H9 (cell line): ENCODE measurements at regions not wholly inside any gene's neighbourhood (a gene's known extent, or its start where the extent isn't known, plus 50 kb on each side); places are given as distances from the start of the nearest gene placed in this dataset.

ENCODE experiments used
- DNase-seq: peaks from one replicate; pipeline ENCODE4 v3.0.0-alpha.2; 2017
- H2AFZ ChIP-seq: one replicate; pipeline ENCODE4 v1.6.1; 2013; ENCODE audit warnings: mild to moderate bottlenecking, low read length, control low read depth, moderate library complexity
- H2AK5ac ChIP-seq: 2 replicates; pipeline ENCODE4 v1.6.1; 2013; ENCODE audit warnings: low read length, control low read depth, mixed read lengths; ENCODE audit not compliant: insufficient read length
- H2BK120ac ChIP-seq: one replicate; pipeline ENCODE4 v1.6.1; 2013; ENCODE audit warnings: low read depth, mild to moderate bottlenecking, low read length, control low read depth, inconsistent platforms; ENCODE audit not compliant: poor library complexity, severe bottlenecking
- H2BK12ac ChIP-seq: 2 replicates; pipeline ENCODE4 v1.6.1; 2013; ENCODE audit warnings: low read length, control low read depth, mixed read lengths, low read depth; ENCODE audit not compliant: insufficient read length
- H2BK15ac ChIP-seq: 2 replicates; pipeline ENCODE4 v1.6.1; 2013; ENCODE audit warnings: low read depth, low read length, control low read depth
- H2BK20ac ChIP-seq: one replicate; pipeline ENCODE4 v1.6.1; 2013; ENCODE audit warnings: low read depth, mild to moderate bottlenecking, low read length, control low read depth, inconsistent platforms; ENCODE audit not compliant: poor library complexity, severe bottlenecking
- H2BK5ac ChIP-seq: 2 replicates; pipeline ENCODE4 v1.6.1; 2013; ENCODE audit warnings: low read length, control low read depth, mixed read lengths; ENCODE audit not compliant: insufficient read length
- H3K14ac ChIP-seq: 2 replicates; pipeline ENCODE4 v1.6.1; 2013; ENCODE audit warnings: low read length, control low read depth; ENCODE audit not compliant: insufficient read depth
- H3K18ac ChIP-seq: 2 replicates; pipeline ENCODE4 v1.6.1; 2013; ENCODE audit warnings: low read depth, mild to moderate bottlenecking, mixed read lengths, low read length, control low read depth; ENCODE audit not compliant: insufficient read length
- H3K23ac ChIP-seq: 2 replicates; pipeline ENCODE4 v1.6.1; 2013; ENCODE audit warnings: low read length, control low read depth, mixed read lengths, low read depth; ENCODE audit not compliant: insufficient read length
- H3K23me2 ChIP-seq: 2 replicates; pipeline ENCODE4 v1.6.1; 2013; ENCODE audit warnings: low read depth, mild to moderate bottlenecking, mixed read lengths, low read length, control low read depth; ENCODE audit not compliant: insufficient read length, poor library complexity, severe bottlenecking
- H3K27ac ChIP-seq: 2 replicates; pipeline ENCODE4 v1.5.1; 2013; ENCODE audit warnings: low read length, control low read depth, mixed read lengths, low read depth; ENCODE audit not compliant: insufficient read length
- H3K27me3 ChIP-seq: 2 replicates; pipeline ENCODE4 v1.6.1; 2013; ENCODE audit warnings: low read length, control low read depth, inconsistent platforms; ENCODE audit not compliant: insufficient read depth
- H3K4ac ChIP-seq: 2 replicates; pipeline ENCODE4 v1.6.1; 2013; ENCODE audit warnings: low read depth, mild to moderate bottlenecking, control low read depth, inconsistent platforms, low read length, moderate library complexity
- H3K4me1 ChIP-seq: 2 replicates; pipeline ENCODE4 v1.6.1; 2013; ENCODE audit warnings: low read length, control low read depth, inconsistent platforms; ENCODE audit not compliant: insufficient read depth
- H3K4me2 ChIP-seq: 2 replicates; pipeline ENCODE4 v1.6.1; 2013; ENCODE audit warnings: low read length, control low read depth, mixed read lengths; ENCODE audit not compliant: insufficient read length, insufficient read depth
- H3K56ac ChIP-seq: 2 replicates; pipeline ENCODE4 v1.6.1; 2013; ENCODE audit warnings: low read depth, mild to moderate bottlenecking, mixed read lengths, low read length, control low read depth; ENCODE audit not compliant: insufficient read length
- H3K79me1 ChIP-seq: 2 replicates; pipeline ENCODE4 v1.6.1; 2013; ENCODE audit warnings: low read depth, mild to moderate bottlenecking, moderate library complexity, low read length, control low read depth, inconsistent platforms; ENCODE audit not compliant: insufficient read depth, poor library complexity, severe bottlenecking
- H3K79me2 ChIP-seq: 2 replicates; pipeline ENCODE4 v1.6.1; 2013; ENCODE audit warnings: low read length, control low read depth, inconsistent platforms; ENCODE audit not compliant: insufficient read depth
- H3K9ac ChIP-seq: 2 replicates; pipeline ENCODE4 v1.6.1; 2013; ENCODE audit warnings: low read length, control low read depth, mixed read lengths; ENCODE audit not compliant: insufficient read length; ENCODE audit errors: extremely low read depth
- H3K9me3 ChIP-seq: one replicate; pipeline ENCODE4 v1.6.1; 2013; ENCODE audit warnings: low read depth, low read length, inconsistent platforms; ENCODE audit not compliant: control insufficient read depth
- H3T11ph ChIP-seq: one replicate; pipeline ENCODE4 v1.6.1; 2013; ENCODE audit warnings: mild to moderate bottlenecking, low read length, control low read depth, inconsistent platforms
- H4K20me1 ChIP-seq: one replicate; pipeline ENCODE4 v1.6.1; 2013; ENCODE audit not compliant: control insufficient read depth, insufficient read length, insufficient read depth
- H4K5ac ChIP-seq: 2 replicates; pipeline ENCODE4 v1.6.1; 2013; ENCODE audit warnings: low read depth, mild to moderate bottlenecking, mixed read lengths, low read length, control low read depth; ENCODE audit not compliant: insufficient read length
- H4K8ac ChIP-seq: replicated peaks from 2 replicates; pipeline ENCODE4 v1.6.1; 2013; ENCODE audit warnings: low read length, control low read depth, mixed read lengths, low read depth; ENCODE audit not compliant: insufficient read length
- H4K91ac ChIP-seq: 2 replicates; pipeline ENCODE4 v1.6.1; 2013; ENCODE audit warnings: low read depth, mild to moderate bottlenecking, moderate library complexity, mixed read lengths, low read length, control low read depth; ENCODE audit not compliant: insufficient read length
- H3K27ac Mint-ChIP-seq, 3 experiments: 2 replicates in 2 of 3; 3 replicates in 1 of 3; pipeline ENCODE4 v1.8.0; 2020 to 2021; ENCODE audit warnings: mixed read lengths in 3 of 3, mild to moderate bottlenecking in 1 of 3, moderate library complexity in 1 of 3
- H3K27me3 Mint-ChIP-seq: 2 replicates; pipeline ENCODE4 v1.8.0; 2021; ENCODE audit warnings: low read depth, mild to moderate bottlenecking, moderate library complexity, mixed read lengths
- H3K36me3 Mint-ChIP-seq, 3 experiments: 2 replicates in 2 of 3; 3 replicates in 1 of 3; pipeline ENCODE4 v1.8.0; 2020 to 2021; ENCODE audit warnings: low read depth in 3 of 3, mixed read lengths in 3 of 3; ENCODE audit not compliant: insufficient read depth in 1 of 3
- H3K4me1 Mint-ChIP-seq, 2 experiments: 2 replicates each; pipeline ENCODE4 v1.8.0; 2020; ENCODE audit warnings: mixed read lengths in 2 of 2
- H3K4me3 Mint-ChIP-seq, 2 experiments: 2 replicates in 1 of 2; 3 replicates in 1 of 2; pipeline ENCODE4 v1.8.0; 2020 to 2021; ENCODE audit warnings: mild to moderate bottlenecking in 2 of 2, mixed read lengths in 2 of 2, moderate library complexity in 1 of 2
- H3K9me3 Mint-ChIP-seq, 2 experiments: 2 replicates in 1 of 2; 3 replicates in 1 of 2; pipeline ENCODE4 v1.8.0; 2020; ENCODE audit warnings: mild to moderate bottlenecking in 2 of 2, mixed read lengths in 2 of 2, moderate library complexity in 1 of 2
- WGBS: extraction: QIAGEN DNeasy Blood & Tissue Kit; methylation state at CpG from one replicate; pipeline ENCODE4 v1.1.7; 2013; ENCODE audit warnings: missing lambda C conversion rate, low lambda C conversion rate, mixed read lengths; ENCODE audit not compliant: insufficient read length; ENCODE audit errors: extremely low coverage; 5-methylcytosine and 5-hydroxymethylcytosine counted together
- TF ChIP-seq, protein P1 (sequence below): fragments of 200-600 bp; sonication (generic); conservative IDR thresholded peaks from 3 replicates; pipeline ENCODE4 v1.8.0; 2021; ENCODE audit warnings: antibody characterized with exemption, mild to moderate bottlenecking

DNA sequence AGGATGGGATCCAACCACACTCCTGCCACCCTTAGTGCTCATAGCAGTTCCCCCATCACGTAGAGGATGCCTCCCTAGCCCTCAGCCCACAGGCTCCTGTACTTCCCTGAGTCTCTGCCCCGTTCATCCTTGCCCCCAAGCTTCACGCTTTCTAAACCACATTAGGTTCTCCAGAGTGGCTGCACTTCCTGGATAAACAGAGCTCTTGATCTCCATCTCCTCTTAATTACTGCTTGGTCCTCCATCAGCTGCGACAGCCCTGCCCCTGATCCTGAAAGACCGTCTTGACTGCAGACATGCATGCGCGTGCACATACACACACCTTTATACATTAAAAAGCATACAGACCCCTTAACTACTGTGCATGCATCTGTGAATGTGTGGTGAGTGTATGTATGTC is 530.0 kb downstream of the BCL11B start:
- Histone ChIP-seq H3K9me3 (no peaks in the 10 kb centered on the region), H3K4me2 (no peak overlapping the region), H4K91ac (no peak overlapping the region), H3K27me3 (no peaks in the 10 kb centered on the region), H3K14ac (no peak overlapping the region), H2BK5ac (no peak overlapping the region), H3T11ph (no peak overlapping the region), H3K27ac (no peak overlapping the region), H2BK12ac (no peak overlapping the region), H2AFZ (no peak overlapping the region), H4K20me1 (no peaks in the 10 kb centered on the region), H3K9ac (no peak overlapping the region), H3K79me2 (no peaks in the 10 kb centered on the region), H2BK120ac (no peak overlapping the region), H2BK20ac (no peak overlapping the region), H3K23me2 (no peaks in the 10 kb centered on the region), H3K79me1 (no peaks in the 10 kb centered on the region), H3K18ac (no peak overlapping the region), H2BK15ac (no peak overlapping the region), H2AK5ac (no peak overlapping the region), H3K4me1 (no peaks in the 10 kb centered on the region), H3K56ac (no peak overlapping the region), H3K4ac (no peak overlapping the region), H4K5ac (no peak overlapping the region), H4K8ac (no peak overlapping the region), H3K23ac (no peak overlapping the region)
- TF ChIP-seq, protein P1, sequence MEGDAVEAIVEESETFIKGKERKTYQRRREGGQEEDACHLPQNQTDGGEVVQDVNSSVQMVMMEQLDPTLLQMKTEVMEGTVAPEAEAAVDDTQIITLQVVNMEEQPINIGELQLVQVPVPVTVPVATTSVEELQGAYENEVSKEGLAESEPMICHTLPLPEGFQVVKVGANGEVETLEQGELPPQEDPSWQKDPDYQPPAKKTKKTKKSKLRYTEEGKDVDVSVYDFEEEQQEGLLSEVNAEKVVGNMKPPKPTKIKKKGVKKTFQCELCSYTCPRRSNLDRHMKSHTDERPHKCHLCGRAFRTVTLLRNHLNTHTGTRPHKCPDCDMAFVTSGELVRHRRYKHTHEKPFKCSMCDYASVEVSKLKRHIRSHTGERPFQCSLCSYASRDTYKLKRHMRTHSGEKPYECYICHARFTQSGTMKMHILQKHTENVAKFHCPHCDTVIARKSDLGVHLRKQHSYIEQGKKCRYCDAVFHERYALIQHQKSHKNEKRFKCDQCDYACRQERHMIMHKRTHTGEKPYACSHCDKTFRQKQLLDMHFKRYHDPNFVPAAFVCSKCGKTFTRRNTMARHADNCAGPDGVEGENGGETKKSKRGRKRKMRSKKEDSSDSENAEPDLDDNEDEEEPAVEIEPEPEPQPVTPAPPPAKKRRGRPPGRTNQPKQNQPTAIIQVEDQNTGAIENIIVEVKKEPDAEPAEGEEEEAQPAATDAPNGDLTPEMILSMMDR, result no peak
- no CpG with 5 or more reads among the region's 7 CpGs for WGBS
- Mint-ChIP-seq H3K4me1 (no peaks in the 10 kb centered on the region), H3K9me3 (peaks cover 0 to 2% of the 10 kb centered on the region in 2 experiments; a peak in 1 of 5 replicates), H3K27me3 (no peaks in the 10 kb centered on the region; the same call in none of the 2 replicates), H3K27ac (no peak overlapping the region), H3K36me3 (no peaks in the 10 kb centered on the region), H3K4me3 (no peak overlapping the region)
- DNase-seq, result no peak
